GM12878 (cell line): ENCODE measurements at regions not wholly inside any gene's neighbourhood (a gene's known extent, or its start where the extent isn't known, plus 50 kb on each side); places are given as distances from the start of the nearest gene placed in this dataset.

ENCODE experiments used
- POLR2A ChIP-seq: IDR thresholded peaks from 2 replicates; pipeline ENCODE4 v1.6.1; 2011; ENCODE audit warnings: low read depth, mild to moderate bottlenecking, low read length
- RELA ChIP-seq: fragments of 450-650 bp; IDR thresholded peaks from 2 replicates; pipeline ENCODE4 v1.8.0; 2014; ENCODE audit warnings: borderline replicate concordance; ENCODE audit not compliant: partially characterized antibody

GRCh38 chr6:113788586-113788985, 68.6 kb upstream of the MARCKS start:
- TF ChIP-seq RELA (no peak), POLR2A (no peak)
